H1 (cell line): ENCODE measurements at regions not wholly inside any gene's neighbourhood (a gene's known extent, or its start where the extent isn't known, plus 50 kb on each side); places are given as distances from the start of the nearest gene placed in this dataset.

ENCODE experiments used
- CTCF ChIA-PET: fragments of 300-600 bp; sonication (Branson Sonifier 250); formaldehyde crosslinking; loops from one replicate; lab custom pipeline; 2021; ENCODE audit not compliant: partially characterized antibody; lab: Charles Lee
- POLR2A ChIA-PET: fragments of 300-600 bp; sonication (Branson Sonifier 250); formaldehyde crosslinking; loops from one replicate; lab custom pipeline; 2021; ENCODE audit warnings: inconsistent platforms; ENCODE audit not compliant: partially characterized antibody; lab: Charles Lee
- DNase-seq, 2 experiments: peaks; one replicate each; pipeline versions ENCODE4 v3.0.0 to v3.0.0-alpha.2; 2010 to 2022; ENCODE audit warnings: low spot score in 2 of 2, low read depth in 1 of 2, mixed read lengths in 1 of 2
- FAIRE-seq: peaks from 2 replicates; lab custom pipeline; 2011; peaks lifted over from hg19 to GRCh38; lab: Jason Lieb, UNC
- H2AFZ ChIP-seq: 2 replicates; pipeline ENCODE4 v1.8.1; 2012; ENCODE audit warnings: low read length, inconsistent platforms
- H2AK5ac ChIP-seq: 2 replicates; pipeline ENCODE4 v1.6.1; 2013; ENCODE audit warnings: low read depth, low read length
- H2BK120ac ChIP-seq: replicated peaks from 2 replicates; pipeline ENCODE3; 2013; ENCODE audit warnings: low read depth, low read length, inconsistent platforms
- H2BK12ac ChIP-seq: 2 replicates; pipeline ENCODE4 v1.6.1; 2013; ENCODE audit warnings: low read depth, low read length
- H2BK15ac ChIP-seq: 2 replicates; pipeline ENCODE4 v1.6.1; 2013; ENCODE audit warnings: low read length
- H2BK20ac ChIP-seq: 2 replicates; pipeline ENCODE4 v1.6.1; 2013; ENCODE audit warnings: low read length
- H2BK5ac ChIP-seq: 2 replicates; pipeline ENCODE4 v1.6.1; 2013; ENCODE audit warnings: low read depth, low read length
- H3K14ac ChIP-seq: 2 replicates; pipeline ENCODE4 v1.6.1; 2013; ENCODE audit warnings: inconsistent platforms; ENCODE audit not compliant: insufficient read length
- H3K18ac ChIP-seq: 2 replicates; pipeline ENCODE4 v1.6.1; 2013; ENCODE audit warnings: low read length; ENCODE audit errors: extremely low read depth
- H3K23ac ChIP-seq: 2 replicates; pipeline ENCODE4 v1.6.1; 2013; ENCODE audit warnings: inconsistent platforms; ENCODE audit not compliant: insufficient read length
- H3K23me2 ChIP-seq: 2 replicates; pipeline ENCODE4 v1.6.1; 2013; ENCODE audit warnings: low read depth, low read length
- H3K27ac ChIP-seq: 2 replicates; pipeline ENCODE4 v1.6.1; 2011; ENCODE audit warnings: low read depth, low read length, inconsistent platforms
- H3K27me3 ChIP-seq, 4 experiments: replicated peaks in 1 of 4; 1 replicate in 1 of 4; 2 replicates in 3 of 4; pipeline versions ENCODE4 v1.6.1 to v1.8.1; 2011 to 2013; ENCODE audit warnings: low read length in 3 of 4, mild to moderate bottlenecking in 3 of 4, inconsistent platforms in 2 of 4, mixed read lengths in 2 of 4, moderate library complexity in 1 of 4; ENCODE audit not compliant: control insufficient read depth in 3 of 4, insufficient read depth in 3 of 4; ENCODE audit errors: extremely low read depth in 1 of 4
- H3K36me3 ChIP-seq, 4 experiments: 2 replicates each; pipeline versions ENCODE4 v1.6.1 to v1.8.1; 2011 to 2013; ENCODE audit warnings: mild to moderate bottlenecking in 4 of 4, low read length in 3 of 4, moderate library complexity in 2 of 4, control low read depth in 1 of 4, inconsistent platforms in 1 of 4; ENCODE audit not compliant: insufficient read depth in 4 of 4, control insufficient read depth in 2 of 4
- H3K4ac ChIP-seq: replicated peaks from 2 replicates; pipeline ENCODE3; 2013; ENCODE audit warnings: low read length, low read depth, mixed read lengths, inconsistent platforms; ENCODE audit not compliant: insufficient read length
- H3K4me1 ChIP-seq, 4 experiments: replicated peaks in 1 of 4; 1 replicate in 1 of 4; 2 replicates in 3 of 4; pipeline versions ENCODE4 v1.6.1 to v1.8.1; 2011 to 2013; ENCODE audit warnings: low read length in 3 of 4, inconsistent platforms in 2 of 4, mixed read lengths in 1 of 4; ENCODE audit not compliant: insufficient read depth in 4 of 4, control insufficient read depth in 3 of 4
- H3K4me2 ChIP-seq, 2 experiments: 2 replicates each; pipeline versions ENCODE4 v1.6.1 to v1.8.1; 2011 to 2013; ENCODE audit warnings: low read depth in 2 of 2, low read length in 2 of 2, control low read depth in 1 of 2, inconsistent platforms in 1 of 2, mild to moderate bottlenecking in 1 of 2; ENCODE audit not compliant: insufficient read depth in 1 of 2
- H3K4me3 ChIP-seq, 4 experiments: fragments of 200-600, 300-600 bp in 1 of 4; sonication (generic), shearing (Covaris generic), sonication (Bioruptor Twin) in 1 of 4; 2 replicates each; pipeline versions ENCODE4 v1.5.1 to v1.8.1; 2011 to 2016; ENCODE audit warnings: low read length in 4 of 4, low read depth in 3 of 4, control low read depth in 2 of 4, inconsistent platforms in 2 of 4, mild to moderate bottlenecking in 2 of 4, mixed read lengths in 1 of 4, moderate library complexity in 1 of 4; ENCODE audit not compliant: insufficient read depth in 2 of 4; ENCODE audit errors: extremely low read depth in 1 of 4
- H3K56ac ChIP-seq: replicated peaks from 2 replicates; pipeline ENCODE3; 2013; ENCODE audit warnings: low read depth, mild to moderate bottlenecking, mixed read lengths, low read length, inconsistent platforms; ENCODE audit not compliant: insufficient read length
- H3K79me1 ChIP-seq: 2 replicates; pipeline ENCODE4 v1.6.1; 2013; ENCODE audit warnings: low read depth, low read length, control low read depth
- H3K79me2 ChIP-seq, 2 experiments: 2 replicates each; pipeline versions ENCODE4 v1.6.1 to v1.8.1; 2012 to 2013; ENCODE audit warnings: low read length in 2 of 2, mild to moderate bottlenecking in 2 of 2, inconsistent platforms in 1 of 2; ENCODE audit not compliant: insufficient read depth in 2 of 2, control insufficient read depth in 1 of 2
- H3K9ac ChIP-seq, 4 experiments: replicated peaks in 1 of 4; 1 replicate in 1 of 4; 2 replicates in 3 of 4; pipeline versions ENCODE4 v1.6.1 to v1.8.1; 2011 to 2013; ENCODE audit warnings: low read depth in 3 of 4, low read length in 3 of 4, control low read depth in 2 of 4, mild to moderate bottlenecking in 2 of 4, moderate library complexity in 2 of 4, inconsistent platforms in 1 of 4; ENCODE audit errors: extremely low read depth in 1 of 4
- H3K9me3 ChIP-seq, 2 experiments: 2 replicates each; pipeline versions ENCODE4 v1.6.1 to v1.8.1; 2012 to 2013; ENCODE audit warnings: mild to moderate bottlenecking in 2 of 2, moderate library complexity in 2 of 2, control low read depth in 1 of 2, inconsistent platforms in 1 of 2, low read depth in 1 of 2, low read length in 1 of 2, mixed read lengths in 1 of 2; ENCODE audit not compliant: insufficient read depth in 2 of 2
- H4K20me1 ChIP-seq, 2 experiments: replicated peaks in 1 of 2; 2 replicates each; pipeline versions ENCODE3 to v1.8.1; 2011 to 2013; ENCODE audit warnings: inconsistent platforms in 2 of 2, low read length in 2 of 2, mild to moderate bottlenecking in 1 of 2; ENCODE audit not compliant: insufficient read depth in 2 of 2, control insufficient read depth in 1 of 2
- H4K5ac ChIP-seq: 2 replicates; pipeline ENCODE4 v1.6.1; 2013; ENCODE audit warnings: low read length, low read depth, mixed read lengths, inconsistent platforms; ENCODE audit not compliant: insufficient read length
- H4K8ac ChIP-seq: 2 replicates; pipeline ENCODE4 v1.8.0; 2013; ENCODE audit warnings: mild to moderate bottlenecking, moderate library complexity, low read length, inconsistent platforms; ENCODE audit not compliant: insufficient read depth; ENCODE audit errors: extremely low read depth
- H4K91ac ChIP-seq: replicated peaks from 2 replicates; pipeline ENCODE3; 2013; ENCODE audit warnings: low read length, mixed read lengths, inconsistent platforms; ENCODE audit not compliant: insufficient read length
- BCL11A ChIP-seq, 2 experiments: IDR thresholded peaks; one replicate each; pipeline ENCODE4 v1.6.1; 2011; ENCODE audit warnings: low read depth in 2 of 2, low read length in 2 of 2, mild to moderate bottlenecking in 2 of 2
- BRCA1 ChIP-seq: IDR thresholded peaks from 2 replicates; pipeline ENCODE4 v1.6.1; 2012; ENCODE audit warnings: low read depth, low read length, improper control_type of control experiment
- CBX8 ChIP-seq: fragments of 300-800, 300-1000 bp; sonication (generic); IDR thresholded peaks from 2 replicates; pipeline ENCODE4 v1.7.1; 2016; ENCODE audit warnings: low read depth, low read length, borderline replicate concordance
- JUND ChIP-seq: IDR thresholded peaks from 2 replicates; pipeline ENCODE4 v1.6.1; 2011; ENCODE audit warnings: mild to moderate bottlenecking, improper control_type of control experiment, low read length
- KDM5A ChIP-seq: fragments of 200-600 bp; IDR thresholded peaks from 2 replicates; pipeline ENCODE4 v1.7.1; 2012; ENCODE audit warnings: mild to moderate bottlenecking, low read length, inconsistent platforms, mixed read lengths
- MAX ChIP-seq: IDR thresholded peaks from 2 replicates; pipeline ENCODE4 v1.6.1; 2012; ENCODE audit warnings: inconsistent platforms
- PHF8 ChIP-seq: fragments of 200-600 bp; sonication (generic); conservative IDR thresholded peaks from 2 replicates; pipeline ENCODE4 v1.7.1; 2012; ENCODE audit warnings: low read depth, mild to moderate bottlenecking, inconsistent platforms, low read length, moderate library complexity
- POLR2A ChIP-seq, 2 experiments: IDR thresholded peaks; 1 replicate in 1 of 2; 2 replicates in 1 of 2; pipeline ENCODE4 v1.6.1; 2011; ENCODE audit warnings: low read depth in 2 of 2, low read length in 2 of 2, mild to moderate bottlenecking in 2 of 2; ENCODE audit errors: control extremely low read depth in 1 of 2
- POLR2AphosphoS5 ChIP-seq: IDR thresholded peaks from 2 replicates; pipeline ENCODE4 v1.6.1; 2011; ENCODE audit warnings: low read depth, low read length
- RAD21 ChIP-seq, 2 experiments: IDR thresholded peaks in 1 of 2; conservative IDR thresholded peaks in 1 of 2; 2 replicates each; pipeline ENCODE4 v1.6.1; 2011; ENCODE audit warnings: low read depth in 2 of 2, low read length in 2 of 2, improper control_type of control experiment in 1 of 2, inconsistent platforms in 1 of 2, mild to moderate bottlenecking in 1 of 2, moderate library complexity in 1 of 2
- RFX5 ChIP-seq: IDR thresholded peaks from 2 replicates; pipeline ENCODE4 v1.6.1; 2011; ENCODE audit warnings: low read depth, low read length, improper control_type of control experiment, borderline replicate concordance
- SIX5 ChIP-seq: IDR thresholded peaks from 2 replicates; pipeline ENCODE4 v1.6.1; 2011; ENCODE audit warnings: mild to moderate bottlenecking, low read depth, low read length
- TAF1 ChIP-seq: IDR thresholded peaks from 2 replicates; pipeline ENCODE4 v1.6.1; 2011; ENCODE audit warnings: mild to moderate bottlenecking, low read depth, low read length
- TAF7 ChIP-seq: optimal IDR thresholded peaks from 2 replicates; pipeline ENCODE3; 2011; ENCODE audit warnings: low read depth, mild to moderate bottlenecking, inconsistent platforms, low read length, moderate library complexity, borderline replicate concordance
- WGBS, 2 experiments: shearing (Covaris generic) in 1 of 2; methylation state at CpG; one replicate each; pipeline versions ENCODE4 v1.1.6 to v1.1.7; 2013 to 2015; ENCODE audit warnings: low lambda C conversion rate in 2 of 2, mixed read lengths in 2 of 2, inconsistent platforms in 1 of 2, low coverage in 1 of 2, missing lambda C conversion rate in 1 of 2; ENCODE audit not compliant: insufficient replicate concordance in 2 of 2, insufficient coverage in 1 of 2, insufficient read length in 1 of 2; ENCODE audit errors: extremely low coverage in 1 of 2, missing lambda C conversion rate in 1 of 2; 5-methylcytosine and 5-hydroxymethylcytosine counted together

- H3K23ac ChIP-seq = no peak overlapping the region
- H3K27me3 ChIP-seq = no peaks in the 10 kb centered on the region
- ChIA-PET CTCF (interaction anchor here (1.1 kb wide), 1 partner anchor 12 kb away, joined by 3 read pairs; no protein-coding TSS in a partner anchor), POLR2A (no interaction called here)
- peaks cover 0 to 6% of the 10 kb centered on the region in 2 experiments; a peak in 1 of 4 replicates for H3K9me3 ChIP-seq
- H3K56ac ChIP-seq = no peak overlapping the region
- 0 out of 8 replicates have a peak, but pooled peaks cover 0 to 3% (median 0%) of the 10 kb centered on the region in 4 experiments for H3K36me3 ChIP-seq
- WGBS, 2 experiments = 95% methylated on average over 2 of the region's 2 CpGs; no CpG with 5 or more reads in 1 of the 2 experiments
- H2BK20ac ChIP-seq = no peak overlapping the region
- no peak overlapping the region for H3K4me2 ChIP-seq
- DNase-seq = no peak
- no peak overlapping the region for H4K91ac ChIP-seq
- no peak overlapping the region for H2BK12ac ChIP-seq
- no peaks in the 10 kb centered on the region for H3K79me2 ChIP-seq
- no peak overlapping the region for H3K4ac ChIP-seq
- H3K18ac ChIP-seq = no peak overlapping the region
- no peaks in the 10 kb centered on the region for H3K23me2 ChIP-seq
- FAIRE-seq = no peak
- no peaks in the 10 kb centered on the region for H4K20me1 ChIP-seq
- H3K4me1 ChIP-seq = peaks cover 0 to 3% (median 0%) of the 10 kb centered on the region in 4 experiments; a peak in 1 of 7 replicates
- no peak overlapping the region for H3K14ac ChIP-seq
- H3K9ac ChIP-seq = no peak overlapping the region
- H4K5ac ChIP-seq = no peak overlapping the region
- no peaks in the 10 kb centered on the region for H3K79me1 ChIP-seq
- no peak overlapping the region for H4K8ac ChIP-seq
- H2BK5ac ChIP-seq = no peak overlapping the region
- H2BK120ac ChIP-seq = no peak overlapping the region
- no peak overlapping the region for H2AK5ac ChIP-seq
- H2BK15ac ChIP-seq = no peak overlapping the region
- H3K4me3 ChIP-seq = no peak overlapping the region
- no peak overlapping the region for H3K27ac ChIP-seq
- H2AFZ ChIP-seq = no peak overlapping the region
- TF ChIP-seq BRCA1 (no peak), KDM5A (no peak), RFX5 (no peak), BCL11A (IDR thresholded peaks at IDR 0.05; ENCODE audit: low read depth in 2 of 2, low read length in 2 of 2) (no peak), CBX8 (no peak), PHF8 (no peak), RAD21 (IDR thresholded peaks at IDR 0.05 in 1 of 2, conservative IDR thresholded peaks at IDR 0.05 in 1 of 2; ENCODE audit: low read depth in 2 of 2, low read length in 2 of 2) (no peak), TAF7 (no peak), JUND (no peak), SIX5 (no peak), MAX (no peak), TAF1 (no peak), POLR2AphosphoS5 (no peak), POLR2A (IDR thresholded peaks at IDR 0.05; ENCODE audit: control extremely low read depth in 1 of 2, low read depth in 2 of 2, low read length in 2 of 2) (no peak)
These were observed 345.0 kb downstream of the CD83 start for GRCh38 chr6:14462566-14462965.
